Naive thymus-derived CD4-positive, alpha-beta T cell (primary cell): ENCODE measurements at regions not wholly inside any gene's neighbourhood (a gene's known extent, or its start where the extent isn't known, plus 50 kb on each side); places are given as distances from the start of the nearest gene placed in this dataset.

Experiments
- ATAC-seq: fragments of 150-1000 bp; cut with Tn5 transposase; 2 replicates; pipeline ENCODE4 v1.10.0; 2021; ENCODE audit warnings: mild to moderate bottlenecking, moderate library complexity
- CTCF ChIA-PET: fragments of 350-600 bp; sonication (Branson Sonifier 250); formaldehyde crosslinking; loops from one replicate; lab custom pipeline; 2021; ENCODE audit warnings: antibody characterized with exemption; lab: Charles Lee
- POLR2A ChIA-PET: fragments of 350-600 bp; sonication (Branson Sonifier 250); formaldehyde crosslinking; loops from one replicate; lab custom pipeline; 2021; ENCODE audit warnings: antibody characterized with exemption, inconsistent platforms; lab: Charles Lee
- DNase-seq, 9 donors: peaks; one replicate each; pipeline versions ENCODE4 v3.0.0 to v3.0.0-alpha.2; 2020 to 2022; ENCODE audit warnings: mixed read lengths in 1 of 9
- H3K27ac ChIP-seq: one replicate; pipeline ENCODE4 v1.7.0; 2013; ENCODE audit warnings: mild to moderate bottlenecking, low read depth, low read length, moderate library complexity
- H3K27me3 ChIP-seq, 2 donors: one replicate each; pipeline ENCODE4 v1.7.0; 2013; ENCODE audit warnings: low read length in 2 of 2, mild to moderate bottlenecking in 2 of 2, moderate library complexity in 2 of 2; ENCODE audit not compliant: control insufficient read depth in 2 of 2, insufficient read depth in 2 of 2
- H3K36me3 ChIP-seq, 3 experiments: 1 replicate in 2 of 3; 2 replicates in 1 of 3; pipeline ENCODE4 v1.7.0; 2013; ENCODE audit warnings: low read length in 3 of 3, mild to moderate bottlenecking in 3 of 3, moderate library complexity in 1 of 3; ENCODE audit not compliant: insufficient read depth in 3 of 3, control insufficient read depth in 2 of 3
- H3K4me1 ChIP-seq, 2 donors: one replicate each; pipeline ENCODE4 v1.7.0; 2013; ENCODE audit warnings: low read length in 2 of 2, mild to moderate bottlenecking in 2 of 2, moderate library complexity in 1 of 2; ENCODE audit not compliant: control insufficient read depth in 2 of 2, insufficient read depth in 2 of 2
- H3K4me3 ChIP-seq: 2 replicates; pipeline ENCODE4 v1.7.0; 2013; ENCODE audit warnings: mild to moderate bottlenecking, low read length
- H3K9me3 ChIP-seq, 3 experiments: 1 replicate in 2 of 3; 2 replicates in 1 of 3; pipeline ENCODE4 v1.7.0; 2013; ENCODE audit warnings: low read length in 3 of 3; ENCODE audit not compliant: control insufficient read depth in 2 of 3
- H3K27ac Mint-ChIP-seq, 9 donors: one replicate each; pipeline ENCODE4 v1.8.0; 2020 to 2022; ENCODE audit warnings: mixed read lengths in 9 of 9, mild to moderate bottlenecking in 8 of 9, moderate library complexity in 5 of 9, inconsistent platforms in 2 of 9
- H3K27me3 Mint-ChIP-seq, 5 donors: one replicate each; pipeline ENCODE4 v1.8.0; 2021 to 2022; ENCODE audit warnings: mixed read lengths in 5 of 5, mild to moderate bottlenecking in 1 of 5
- H3K36me3 Mint-ChIP-seq, 5 donors: one replicate each; pipeline ENCODE4 v1.8.0; 2020 to 2022; ENCODE audit warnings: mixed read lengths in 5 of 5, mild to moderate bottlenecking in 3 of 5, inconsistent platforms in 1 of 5
- H3K4me1 Mint-ChIP-seq, 7 donors: one replicate each; pipeline ENCODE4 v1.8.0; 2020 to 2022; ENCODE audit warnings: mixed read lengths in 7 of 7, mild to moderate bottlenecking in 3 of 7, inconsistent platforms in 1 of 7
- H3K4me3 Mint-ChIP-seq, 10 donors: one replicate each; pipeline ENCODE4 v1.8.0; 2020 to 2022; ENCODE audit warnings: mild to moderate bottlenecking in 10 of 10, mixed read lengths in 10 of 10, moderate library complexity in 6 of 10, inconsistent platforms in 2 of 10
- H3K9me3 Mint-ChIP-seq, 11 donors: one replicate each; pipeline ENCODE4 v1.8.0; 2020 to 2022; ENCODE audit warnings: mixed read lengths in 11 of 11, mild to moderate bottlenecking in 4 of 11, inconsistent platforms in 1 of 11, moderate library complexity in 1 of 11
- intact Hi-C, 2 donors: fragments of 100-400 bp; cut with micrococcal nuclease; formaldehyde crosslinking; loops; one replicate each; pipeline ENCODE4 v1.15.1; 2023

- H3K27ac ChIP-seq: no peak overlapping the region
- intact Hi-C loops: no loop called here
- H3K27me3 Mint-ChIP-seq: peaks cover 5 to 21% (median 18%) of the 10 kb centered on the region in 5 donors
- no peak for ATAC-seq
- ChIA-PET CTCF (interaction anchor here (1.3 to 3.4 kb wide), 2 partner anchors 193 to 194 kb away, joined by 5 to 22 read pairs; no protein-coding TSS in a partner anchor), POLR2A (no interaction called here)
- no peaks in the 10 kb centered on the region for H3K36me3 ChIP-seq
- peaks cover 0 to 4% (median 4%) of the 10 kb centered on the region in 5 donors for H3K36me3 Mint-ChIP-seq
- no peak overlapping the region for H3K4me3 Mint-ChIP-seq
- no peak overlapping the region for H3K27ac Mint-ChIP-seq
- no peaks in the 10 kb centered on the region for H3K9me3 ChIP-seq
- H3K4me1 Mint-ChIP-seq: peaks cover 0 to 5% (median 0%) of the 10 kb centered on the region in 7 donors
- no peaks in the 10 kb centered on the region for H3K27me3 ChIP-seq
- H3K4me1 ChIP-seq: no peaks in the 10 kb centered on the region
- no peak for DNase-seq
- no peak overlapping the region for H3K4me3 ChIP-seq
- peaks cover 0 to 7% (median 3%) of the 10 kb centered on the region in 11 donors for H3K9me3 Mint-ChIP-seq
Observed at GRCh38 chr16:86013867-86014266, 114.9 kb downstream of the IRF8 start.

- POLR2A ChIA-PET: no interaction called here
- Histone ChIP-seq H3K4me3 (no peak overlapping the region), H3K9me3 (peaks cover 0 to 5% (median 0%) of the 10 kb centered on the region in 3 experiments), H3K27ac (no peak overlapping the region), H3K4me1 (no peaks in the 10 kb centered on the region), H3K27me3 (no peaks in the 10 kb centered on the region), H3K36me3 (no peaks in the 10 kb centered on the region)
- Mint-ChIP-seq H3K4me1 (no peaks in the 10 kb centered on the region), H3K9me3 (peaks cover 3 to 21% (median 14%) of the 10 kb centered on the region in 11 donors), H3K4me3 (no peak overlapping the region), H3K27ac (no peak overlapping the region), H3K36me3 (peaks cover 0 to 11% (median 4%) of the 10 kb centered on the region in 5 donors), H3K27me3 (peaks cover 15 to 33% (median 29%) of the 10 kb centered on the region in 5 donors)
- DNase-seq (no peak), ATAC-seq (no peak)
- intact Hi-C loops: loop anchor here (1.0 to 2.0 kb wide), 2 partner anchors 29 to 194 kb away; no protein-coding TSS in a partner anchor
- CTCF ChIA-PET: interaction anchor here (0.9 to 3.6 kb wide), 6 partner anchors 29 to 200 kb away, joined by 3 to 22 read pairs (median 4); no protein-coding TSS in a partner anchor
Observed at GRCh38 chr16:86015606-86016005, 116.6 kb downstream of the IRF8 start.

GRCh38 chr16:86016201-86016965 is 117.4 kb downstream of the IRF8 start:
- no peaks in the 10 kb centered on the region for H3K27me3 ChIP-seq
- H3K9me3 ChIP-seq: peaks cover 0 to 5% (median 0%) of the 10 kb centered on the region in 3 experiments
- peak in 6 of 9 donors; percentile 14 to 56 (median 40) for DNase-seq
- no peaks in the 10 kb centered on the region for H3K4me1 ChIP-seq
- H3K4me1 Mint-ChIP-seq: no peaks in the 10 kb centered on the region
- peaks cover 6 to 25% (median 17%) of the 10 kb centered on the region in 11 donors for H3K9me3 Mint-ChIP-seq
- ChIA-PET CTCF (interaction anchor here (0.7 to 3.6 kb wide), 8 partner anchors 29 to 200 kb away, joined by 3 to 22 read pairs (median 4); no protein-coding TSS in a partner anchor), POLR2A (no interaction called here)
- H3K27ac ChIP-seq: no peak overlapping the region
- H3K27ac Mint-ChIP-seq: no peak overlapping the region
- intact Hi-C loops: loop anchor here (1.0 to 2.0 kb wide), 2 partner anchors 30 to 195 kb away; no protein-coding TSS in a partner anchor
- H3K27me3 Mint-ChIP-seq: peaks cover 15 to 37% (median 33%) of the 10 kb centered on the region in 5 donors
- no peak overlapping the region for H3K4me3 Mint-ChIP-seq
- peak; percentile 48 for ATAC-seq
- H3K36me3 ChIP-seq: no peaks in the 10 kb centered on the region
- H3K4me3 ChIP-seq: no peak overlapping the region
- peaks cover 0 to 14% (median 4%) of the 10 kb centered on the region in 5 donors for H3K36me3 Mint-ChIP-seq

GRCh38 chr16:86018071-86018470 is 119.1 kb downstream of the IRF8 start:
- ATAC-seq (peak; percentile 7), DNase-seq (no peak)
- peaks cover 0 to 14% (median 4%) of the 10 kb centered on the region in 5 donors for H3K36me3 Mint-ChIP-seq
- no peak overlapping the region for H3K27ac Mint-ChIP-seq
- Histone ChIP-seq H3K36me3 (no peaks in the 10 kb centered on the region), H3K27me3 (no peaks in the 10 kb centered on the region), H3K9me3 (peaks cover 0 to 5% (median 0%) of the 10 kb centered on the region in 3 experiments), H3K4me3 (no peak overlapping the region), H3K4me1 (no peaks in the 10 kb centered on the region), H3K27ac (no peak overlapping the region)
- H3K4me3 Mint-ChIP-seq: no peak overlapping the region
- ChIA-PET POLR2A (no interaction called here), CTCF (interaction anchor here (0.6 to 3.6 kb wide), 2 partner anchors 197 to 208 kb away, joined by 3 to 22 read pairs; no protein-coding TSS in a partner anchor)
- peaks cover 6 to 25% (median 17%) of the 10 kb centered on the region in 11 donors for H3K9me3 Mint-ChIP-seq
- intact Hi-C loops: no loop called here
- no peaks in the 10 kb centered on the region for H3K4me1 Mint-ChIP-seq
- peaks cover 15 to 37% (median 36%) of the 10 kb centered on the region in 5 donors for H3K27me3 Mint-ChIP-seq

- ATAC-seq: peak; percentile 82
- H3K9me3 ChIP-seq: peaks cover 0 to 5% (median 0%) of the 10 kb centered on the region in 3 experiments
- no peak overlapping the region for H3K27ac ChIP-seq
- ChIA-PET POLR2A (no interaction called here), CTCF (interaction anchor here (0.6 to 3.6 kb wide), 2 partner anchors 197 to 209 kb away, joined by 3 to 22 read pairs; no protein-coding TSS in a partner anchor)
- no peaks in the 10 kb centered on the region for H3K4me1 ChIP-seq
- no peaks in the 10 kb centered on the region for H3K36me3 ChIP-seq
- H3K4me3 Mint-ChIP-seq: no peak overlapping the region
- H3K27me3 ChIP-seq: no peaks in the 10 kb centered on the region
- no peaks in the 10 kb centered on the region for H3K4me1 Mint-ChIP-seq
- H3K27me3 Mint-ChIP-seq: peaks cover 15 to 40% (median 36%) of the 10 kb centered on the region in 5 donors
- peaks cover 0 to 14% (median 4%) of the 10 kb centered on the region in 5 donors for H3K36me3 Mint-ChIP-seq
- peaks cover 6 to 29% (median 17%) of the 10 kb centered on the region in 11 donors for H3K9me3 Mint-ChIP-seq
- H3K27ac Mint-ChIP-seq: no peak overlapping the region
- intact Hi-C loops: no loop called here
- no peak for DNase-seq
- H3K4me3 ChIP-seq: no peak overlapping the region
Observed at GRCh38 chr16:86018487-86018886, 119.5 kb downstream of the IRF8 start.

GRCh38 chr16:86018941-86019340 is 120.0 kb downstream of the IRF8 start:
- peaks cover 0 to 5% (median 0%) of the 10 kb centered on the region in 3 experiments for H3K9me3 ChIP-seq
- Mint-ChIP-seq H3K27ac (no peak overlapping the region), H3K36me3 (peaks cover 0 to 13% (median 2%) of the 10 kb centered on the region in 5 donors), H3K27me3 (peaks cover 15 to 44% (median 37%) of the 10 kb centered on the region in 5 donors), H3K4me1 (no peaks in the 10 kb centered on the region), H3K4me3 (no peak overlapping the region), H3K9me3 (peaks cover 7 to 31% (median 16%) of the 10 kb centered on the region in 11 donors)
- ChIA-PET CTCF (interaction anchor here (0.5 to 3.6 kb wide), 4 partner anchors 96 to 209 kb away, joined by 3 to 22 read pairs (median 3); no protein-coding TSS in a partner anchor), POLR2A (no interaction called here)
- H3K4me3 ChIP-seq: no peak overlapping the region
- no peaks in the 10 kb centered on the region for H3K27me3 ChIP-seq
- DNase-seq (no peak), ATAC-seq (no peak)
- intact Hi-C loops: no loop called here
- no peaks in the 10 kb centered on the region for H3K36me3 ChIP-seq
- H3K27ac ChIP-seq: no peak overlapping the region
- H3K4me1 ChIP-seq: no peaks in the 10 kb centered on the region
